Renal cortical epithelial cell (primary cell): ENCODE measurements at regions not wholly inside any gene's neighbourhood (a gene's known extent, or its start where the extent isn't known, plus 50 kb on each side); places are given as distances from the start of the nearest gene placed in this dataset.

ENCODE experiments used
- DNase-seq: peaks from one replicate; pipeline ENCODE4 v3.0.0-alpha.2; 2011; ENCODE audit warnings: low read depth

DNA sequence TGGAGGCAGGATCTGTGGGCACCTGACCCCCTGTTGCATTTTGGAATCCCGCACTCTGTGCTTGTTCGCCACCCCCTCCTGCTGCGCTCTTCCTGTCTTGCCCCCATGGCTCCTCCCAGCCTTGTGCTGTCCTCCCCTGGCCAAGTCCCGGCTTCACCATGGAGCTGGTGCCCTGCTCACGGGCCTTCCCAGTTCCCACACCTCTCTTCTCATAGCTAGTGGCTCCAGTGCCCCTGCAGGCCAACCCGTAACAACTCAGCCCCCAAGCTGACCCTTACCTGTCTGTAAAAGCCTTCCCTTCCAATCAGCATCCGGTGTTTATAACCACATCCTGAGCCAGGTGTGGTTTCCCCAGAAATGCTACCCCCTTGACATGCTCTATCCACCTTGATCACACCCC is 407.7 kb upstream of the C2CD4B start:
- no peak for DNase-seq

DNA sequence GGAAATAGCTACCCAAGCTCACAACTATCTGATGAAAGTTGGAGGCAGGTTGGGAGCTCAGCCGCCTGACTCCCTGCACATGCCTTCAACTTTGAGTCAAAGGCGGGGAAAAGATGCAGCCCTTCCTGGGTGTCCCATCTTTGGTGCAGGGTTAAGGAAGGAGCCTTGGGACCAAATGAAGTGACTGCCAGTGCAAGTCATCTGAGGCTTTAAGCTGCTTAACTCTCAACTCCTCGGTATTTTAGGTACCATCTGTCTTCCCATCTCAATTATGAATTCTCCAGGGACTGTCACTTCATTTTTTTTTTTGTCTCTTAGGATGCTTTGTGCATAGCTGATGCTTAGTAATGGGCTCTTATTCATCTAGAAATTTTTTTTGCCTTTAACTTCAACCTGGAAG is 408.8 kb upstream of the C2CD4B start:
- DNase-seq, result no peak

DNA sequence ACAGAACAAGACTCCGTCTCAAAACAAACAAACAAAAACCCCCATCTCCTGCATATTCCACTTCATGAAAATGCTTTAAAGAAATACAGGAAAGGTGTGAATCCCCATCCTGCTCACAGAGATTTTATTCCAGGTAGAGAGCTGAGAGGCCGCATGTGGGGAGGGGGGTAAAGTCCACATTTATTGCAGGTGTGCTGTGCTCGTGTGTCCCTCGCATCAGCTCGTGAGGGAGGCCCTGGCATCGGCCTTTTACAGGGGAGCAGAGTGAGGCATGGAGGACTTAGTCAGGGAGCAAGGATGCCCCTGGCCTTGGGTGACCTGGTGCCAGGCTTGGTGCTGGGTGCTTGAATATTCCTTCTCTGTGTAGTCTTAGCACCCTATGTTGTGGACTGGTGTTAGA is 413.5 kb upstream of the C2CD4B start:
- DNase-seq, result no peak

DNA sequence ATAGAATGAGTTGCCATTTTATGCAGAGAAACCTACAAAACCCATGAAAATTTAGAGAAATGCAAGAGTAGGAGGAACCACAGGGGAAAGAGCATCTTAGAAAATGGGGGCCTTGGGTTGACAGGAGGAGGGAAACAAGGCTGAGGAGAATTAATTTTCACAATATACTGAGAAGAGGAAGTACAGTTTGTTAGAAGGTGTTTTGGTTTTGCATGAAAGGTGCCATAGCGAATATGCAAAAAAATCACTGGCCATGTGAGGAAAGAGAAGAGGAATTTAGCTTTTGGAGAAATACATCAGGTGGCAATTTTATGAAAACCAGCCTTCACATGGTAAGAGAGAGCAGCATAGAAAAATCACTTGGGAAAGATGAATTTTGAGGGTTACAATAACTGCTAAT is 413.9 kb upstream of the C2CD4B start:
- DNase-seq, result no peak

DNA sequence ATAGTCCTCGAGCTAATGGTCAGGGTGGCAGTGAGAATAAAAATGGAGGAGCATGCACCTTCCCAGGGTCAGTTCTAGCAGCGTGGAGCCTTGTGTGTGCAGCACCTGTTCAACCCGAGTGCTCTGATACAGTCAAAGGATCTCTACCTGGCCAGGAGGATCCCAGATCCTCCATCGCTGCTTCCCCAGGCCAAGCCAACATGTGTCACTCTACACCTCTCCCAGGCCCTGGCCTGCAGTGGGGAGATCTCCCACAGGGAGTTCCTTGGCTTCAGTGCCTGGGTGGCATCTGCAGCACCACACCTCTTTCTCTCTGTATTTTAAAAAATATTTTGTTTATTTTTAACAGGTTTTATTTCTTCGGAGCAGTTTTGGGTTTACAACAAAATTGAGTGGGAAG is 414.8 kb upstream of the C2CD4B start:
- no peak for DNase-seq

DNA sequence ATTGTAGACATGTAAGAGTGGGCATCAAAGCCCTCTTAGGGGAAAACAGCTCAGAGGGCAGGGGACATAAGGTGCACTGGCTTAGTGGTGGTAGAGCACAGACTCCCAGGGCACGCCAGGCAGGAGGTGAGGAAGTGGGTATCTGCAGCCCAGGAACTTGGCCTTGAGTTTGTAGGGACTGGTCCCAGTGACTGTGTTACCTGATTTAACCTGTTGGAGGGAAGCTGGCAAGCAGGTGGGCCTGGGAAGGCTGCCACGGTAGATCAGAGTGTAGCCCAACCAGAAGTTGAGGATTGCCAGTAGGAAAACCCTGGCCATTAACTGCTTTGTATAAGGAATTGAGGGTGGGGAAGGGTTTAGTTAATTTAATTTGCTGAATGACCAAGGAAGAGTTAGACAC is 417.5 kb upstream of the C2CD4B start:
- no peak for DNase-seq

DNA sequence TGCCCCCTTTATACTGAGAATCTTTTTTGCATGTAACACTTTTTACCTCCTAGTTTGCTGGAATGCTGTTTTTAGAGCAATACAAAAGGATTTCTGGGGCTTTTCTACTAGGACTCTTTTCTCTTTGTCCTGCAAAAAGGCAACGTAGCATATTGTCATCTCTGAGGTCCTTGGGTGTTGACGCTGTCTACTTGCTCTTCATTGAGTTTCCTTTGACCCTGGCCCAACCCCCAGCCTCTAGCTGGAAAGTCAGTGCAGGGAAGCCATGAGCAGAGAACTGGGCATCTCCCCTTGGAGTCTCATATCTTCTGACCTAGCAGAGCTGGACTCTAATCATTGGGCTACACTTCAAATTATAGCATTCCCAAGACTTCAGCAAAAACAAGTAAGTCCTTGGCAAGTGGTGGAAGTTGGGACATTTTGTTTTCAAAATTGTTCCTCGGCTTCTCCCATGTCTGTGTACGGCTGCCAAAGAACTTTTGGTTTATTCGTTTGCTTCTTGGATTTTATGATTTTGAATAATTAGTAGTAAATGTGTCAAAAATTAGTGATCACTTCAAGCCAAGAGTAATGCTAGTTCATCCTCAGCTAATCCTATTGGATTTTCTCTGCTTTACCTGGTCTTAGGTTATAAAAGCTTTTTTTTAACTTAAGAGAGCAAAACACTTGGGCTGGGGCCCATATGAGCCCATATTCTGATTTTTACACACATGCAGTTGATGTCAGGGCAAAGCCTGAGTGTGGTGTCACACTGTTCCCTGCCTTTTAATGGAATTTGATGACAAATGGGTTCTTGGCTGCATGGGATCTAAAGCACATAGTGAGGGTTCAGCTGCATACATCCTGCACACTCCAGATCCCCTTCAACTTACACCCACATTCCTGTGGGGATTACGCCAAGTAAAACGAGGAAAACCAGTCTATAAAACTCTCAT is 419.5 kb upstream of the C2CD4B start:
- DNase-seq, result no peak

DNA sequence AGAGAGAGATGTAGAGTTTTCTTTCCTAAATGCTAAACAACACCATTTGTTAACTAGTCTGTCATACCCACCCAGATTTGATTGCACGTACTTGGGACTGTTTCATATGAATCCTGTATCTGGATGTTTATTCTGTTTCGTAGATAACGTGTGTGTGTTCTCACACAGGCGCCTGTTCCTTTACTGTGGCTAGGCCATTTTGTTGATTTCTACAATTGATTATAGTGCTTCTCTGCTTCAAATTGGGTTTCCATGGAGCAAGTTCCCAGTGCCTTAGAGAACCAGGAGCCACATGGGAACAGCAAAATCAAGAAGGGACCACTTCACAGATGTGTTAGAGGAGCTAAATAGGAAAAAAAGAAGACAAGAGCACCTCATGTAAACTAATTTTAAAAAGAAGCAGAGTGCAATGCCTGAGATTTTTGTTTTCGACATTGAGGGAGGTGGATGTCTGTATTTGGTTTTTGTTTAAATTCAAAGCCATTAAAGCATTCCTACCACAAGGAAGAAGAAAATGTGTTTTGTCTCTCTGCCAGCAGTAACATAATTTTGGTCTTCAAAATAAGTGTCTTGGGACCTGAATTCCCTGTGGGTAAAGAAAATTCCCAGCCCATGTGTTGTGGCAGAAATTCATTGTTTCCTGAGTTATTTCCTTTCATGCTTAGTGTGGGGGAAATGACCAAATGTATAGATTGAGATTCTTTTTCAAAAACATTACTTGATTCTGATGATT is 424.0 kb upstream of the C2CD4B start:
- DNase-seq, result peak; percentile 34

DNA sequence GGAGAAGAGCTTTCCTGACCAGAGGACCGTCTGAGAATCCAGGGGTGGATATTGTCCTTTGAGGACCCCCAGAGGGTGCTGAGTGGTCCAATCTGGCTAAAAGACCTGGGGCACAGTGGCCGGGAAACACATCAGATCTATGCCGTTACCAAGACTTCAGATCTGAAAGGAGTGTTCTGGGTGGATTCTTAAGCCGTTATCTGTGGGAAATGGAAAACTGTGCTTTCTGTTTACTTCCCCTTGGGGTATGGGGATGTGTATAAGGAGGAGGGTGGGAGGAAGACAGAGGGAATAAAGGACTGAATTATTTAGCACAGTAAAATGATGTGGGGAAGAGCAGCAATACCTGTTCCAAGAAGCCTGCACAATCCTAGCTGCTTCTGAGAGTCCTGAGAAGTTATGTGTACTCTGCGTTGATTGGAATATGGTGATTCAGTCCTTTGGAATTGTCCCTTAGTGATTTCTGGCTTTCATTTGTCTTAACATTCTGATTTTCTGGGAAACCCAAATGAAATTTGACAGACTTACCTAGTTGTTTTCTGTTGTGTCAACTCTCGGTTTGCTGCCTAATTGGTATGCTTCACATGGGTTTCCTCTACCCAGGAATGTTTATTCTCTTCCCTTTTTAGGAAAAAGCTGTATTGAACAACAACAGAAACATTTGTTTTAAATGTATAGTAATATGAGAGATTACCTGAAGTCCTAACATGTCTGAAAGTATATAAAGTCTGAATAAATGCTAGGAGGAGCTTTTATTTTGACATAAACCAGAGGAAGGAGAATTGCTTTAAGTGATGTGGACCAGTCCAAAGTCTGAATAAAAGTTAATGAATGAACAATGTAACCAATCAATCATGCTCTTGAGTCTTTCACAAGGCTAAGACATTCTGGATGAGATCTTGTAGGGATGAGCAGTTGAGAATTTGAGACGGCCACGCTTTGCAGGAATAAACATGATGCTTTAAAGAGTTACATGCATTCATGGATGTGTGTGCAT is 427.1 kb upstream of the C2CD4B start:
- DNase-seq, result peak; percentile 93

DNA sequence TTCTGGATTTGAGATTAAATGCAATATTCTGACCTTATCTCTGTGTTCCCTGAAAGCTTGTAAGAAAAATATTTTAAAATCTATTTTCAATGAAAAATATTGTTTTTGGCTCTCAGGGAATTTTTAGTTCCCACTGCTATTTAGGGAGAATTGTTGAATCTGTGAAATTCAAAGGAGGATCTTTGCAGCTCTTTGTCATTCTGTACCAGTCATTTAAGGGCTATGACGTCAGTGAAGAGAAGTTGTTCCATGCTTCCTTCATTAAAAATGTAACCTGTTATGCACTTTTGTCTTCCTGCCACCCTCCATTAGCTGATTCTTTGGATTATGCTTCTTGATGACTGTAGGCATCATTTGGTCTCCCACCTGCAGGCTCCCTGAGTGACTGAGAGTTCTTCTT is 427.8 kb upstream of the C2CD4B start:
- no peak for DNase-seq

DNA sequence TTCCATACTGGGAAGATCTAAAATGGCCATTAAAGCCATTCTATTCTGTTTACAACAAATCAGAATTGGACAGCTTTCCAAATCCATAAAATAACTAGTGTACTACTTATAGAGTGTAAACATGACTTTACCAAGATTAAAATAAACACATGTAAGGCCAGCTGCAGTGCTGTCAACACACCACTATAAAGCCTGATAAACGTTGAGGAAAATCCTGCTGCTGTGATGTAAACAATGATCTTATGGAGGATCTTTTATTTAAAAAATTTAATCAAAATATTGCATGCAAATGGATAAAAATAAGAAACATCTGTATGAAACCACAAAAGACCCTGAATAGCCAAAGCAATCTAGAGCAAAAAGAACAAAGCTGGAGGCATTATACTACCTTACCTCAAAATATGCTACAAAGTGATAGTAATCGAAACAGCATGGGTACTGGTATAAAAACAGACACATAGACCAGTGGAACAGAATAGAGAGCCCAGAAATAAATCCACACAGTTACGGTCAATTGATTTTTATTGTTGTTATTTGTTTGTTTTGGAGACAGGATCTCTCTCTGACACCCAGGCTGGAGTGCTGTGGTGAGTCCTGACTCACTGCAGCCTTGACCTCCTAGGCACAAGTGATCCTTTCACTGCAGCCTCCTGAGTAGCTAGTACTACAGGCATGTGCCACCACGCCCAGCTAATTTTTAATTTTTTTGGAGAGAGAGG is 428.8 kb upstream of the C2CD4B start:
- peak; percentile 92 for DNase-seq

DNA sequence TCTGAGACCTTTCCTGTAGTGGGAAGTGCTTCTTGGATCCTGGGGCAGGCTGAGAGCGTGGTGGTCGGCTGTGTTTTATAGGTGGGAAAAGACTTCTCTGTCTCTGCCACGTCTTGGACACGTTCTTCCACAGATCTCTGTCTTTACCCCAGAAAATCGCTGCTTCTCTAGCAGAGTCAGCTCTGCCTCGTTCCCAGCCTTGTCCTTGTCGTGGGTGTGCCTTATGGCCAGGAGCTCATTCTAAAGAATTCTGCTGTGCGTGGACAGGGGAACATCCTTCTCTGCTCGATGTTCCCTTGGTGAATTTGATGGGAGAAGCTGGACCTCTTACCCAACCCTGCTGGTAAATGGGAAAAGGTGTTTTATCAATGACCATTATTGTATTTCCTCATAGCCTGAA is 433.1 kb upstream of the C2CD4B start:
- no peak for DNase-seq

DNA sequence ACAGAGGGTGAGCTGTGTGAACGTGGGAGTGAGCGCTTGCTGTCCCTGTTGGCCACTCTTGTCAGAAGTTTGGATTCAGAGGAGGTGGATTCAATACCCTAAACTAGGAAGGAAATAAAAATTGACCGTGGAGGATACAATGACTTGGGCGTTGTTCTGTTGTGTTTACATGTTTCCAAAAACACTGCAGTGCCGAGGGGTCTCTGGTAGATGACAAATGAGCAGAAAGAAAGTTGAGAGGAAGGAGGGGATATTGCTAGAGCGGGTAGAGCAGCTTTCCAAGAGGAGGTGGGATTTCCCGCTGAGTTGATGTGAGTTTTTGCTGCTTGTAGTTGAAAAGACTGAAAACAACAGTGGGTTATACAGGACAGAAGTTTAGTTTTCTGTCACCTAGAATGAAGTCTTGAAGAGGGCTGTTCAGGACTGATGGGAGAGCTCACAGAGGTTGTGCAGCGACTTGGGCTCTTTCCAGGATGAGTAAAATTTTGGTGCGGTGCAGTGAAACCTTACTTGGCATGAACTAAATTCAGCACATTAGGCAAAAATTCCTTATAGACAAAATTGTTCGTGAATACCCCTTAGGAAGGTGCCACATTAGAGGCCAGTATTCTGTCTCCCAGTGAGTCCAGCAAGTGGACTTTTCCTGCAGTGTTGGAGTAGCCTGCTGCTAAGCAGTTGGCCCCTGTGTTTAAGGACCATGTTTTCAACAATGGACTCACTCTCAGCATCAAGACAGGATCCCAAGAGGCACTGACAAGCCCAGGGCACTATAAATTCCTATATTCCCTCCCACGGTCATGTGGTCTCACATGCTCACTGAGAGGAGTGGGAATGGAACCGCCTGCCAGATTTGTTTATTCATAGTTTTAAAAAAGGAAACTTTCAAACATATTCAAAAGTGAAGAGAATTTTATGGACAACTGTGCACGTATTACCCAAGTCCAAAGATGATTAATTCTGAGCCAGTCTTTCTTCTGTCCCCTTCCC is 435.0 kb upstream of the C2CD4B start:
- no peak for DNase-seq

DNA sequence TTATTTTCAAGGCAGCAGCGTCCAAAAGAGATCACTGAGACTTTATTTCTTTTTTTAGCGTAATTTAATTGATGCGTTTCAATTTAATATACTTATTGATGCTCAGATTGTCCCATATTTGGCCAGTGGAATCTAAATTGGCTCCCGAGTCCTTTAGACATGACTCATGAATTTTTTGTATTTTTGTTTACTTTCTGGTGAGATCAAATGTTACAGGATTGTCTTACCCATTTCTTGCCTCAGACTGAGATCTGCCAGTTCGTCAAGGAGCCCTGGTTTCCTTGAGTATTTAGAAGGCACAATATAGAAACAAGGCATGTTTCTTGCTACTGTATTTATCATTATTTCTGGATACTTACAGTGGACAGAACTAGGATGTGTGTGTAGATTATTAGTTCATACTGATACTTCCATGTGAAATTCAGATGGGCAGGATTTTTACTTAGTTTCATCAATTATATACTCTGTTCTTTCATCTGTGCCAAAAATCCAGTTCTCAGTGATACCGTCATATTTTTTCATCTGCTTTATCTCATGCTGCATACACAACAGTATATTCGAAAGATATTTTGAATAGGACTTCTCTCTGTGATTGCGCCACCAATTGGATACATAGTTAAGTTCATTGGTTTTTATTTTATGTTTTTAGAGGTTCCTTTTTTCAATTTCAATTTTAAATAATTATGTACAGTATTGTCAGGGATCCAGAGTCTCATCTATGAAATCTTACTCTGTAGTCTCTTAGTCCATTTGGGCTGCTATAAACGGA is 436.9 kb upstream of the C2CD4B start:
- DNase-seq, result no peak

DNA sequence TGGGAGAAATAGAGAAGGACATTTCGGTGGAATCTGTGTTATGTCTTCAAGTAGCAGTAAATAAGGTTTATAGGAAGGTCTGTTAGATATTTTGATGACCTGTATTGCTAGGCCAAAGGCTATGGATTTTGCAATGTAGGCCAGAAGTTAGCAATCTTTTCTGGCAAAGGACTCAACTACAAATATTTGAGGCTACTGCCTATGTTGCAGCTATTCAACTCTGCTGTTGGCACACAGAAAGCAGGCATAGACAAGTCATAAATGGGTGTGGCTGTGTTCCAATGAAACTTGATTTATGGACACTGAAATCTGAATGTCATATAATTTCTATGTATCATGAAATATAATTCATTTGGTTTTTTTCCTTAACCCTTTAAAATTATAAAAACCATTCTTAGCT is 438.7 kb upstream of the C2CD4B start:
- peak; percentile 73 for DNase-seq

DNA sequence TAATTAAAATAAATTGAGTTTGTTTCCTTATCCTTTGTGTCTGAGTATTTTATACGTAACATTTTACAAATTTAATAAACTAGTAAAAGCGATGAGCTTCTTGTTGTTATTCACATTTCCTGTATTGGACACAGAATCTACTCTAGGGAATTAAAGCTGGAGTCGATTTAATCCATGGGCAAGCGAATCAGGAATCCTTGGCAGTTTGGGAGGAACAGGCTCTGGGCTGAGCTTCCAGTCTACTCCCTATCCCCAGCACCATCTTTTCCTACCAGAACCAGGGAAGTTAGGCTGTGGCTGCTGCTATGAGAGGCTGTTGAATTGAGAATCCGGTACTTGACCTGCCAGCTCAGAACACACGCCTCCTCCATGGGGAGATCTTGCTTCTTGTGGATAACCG is 437.3 kb upstream of the TPM1 start:
- no peak for DNase-seq

DNA sequence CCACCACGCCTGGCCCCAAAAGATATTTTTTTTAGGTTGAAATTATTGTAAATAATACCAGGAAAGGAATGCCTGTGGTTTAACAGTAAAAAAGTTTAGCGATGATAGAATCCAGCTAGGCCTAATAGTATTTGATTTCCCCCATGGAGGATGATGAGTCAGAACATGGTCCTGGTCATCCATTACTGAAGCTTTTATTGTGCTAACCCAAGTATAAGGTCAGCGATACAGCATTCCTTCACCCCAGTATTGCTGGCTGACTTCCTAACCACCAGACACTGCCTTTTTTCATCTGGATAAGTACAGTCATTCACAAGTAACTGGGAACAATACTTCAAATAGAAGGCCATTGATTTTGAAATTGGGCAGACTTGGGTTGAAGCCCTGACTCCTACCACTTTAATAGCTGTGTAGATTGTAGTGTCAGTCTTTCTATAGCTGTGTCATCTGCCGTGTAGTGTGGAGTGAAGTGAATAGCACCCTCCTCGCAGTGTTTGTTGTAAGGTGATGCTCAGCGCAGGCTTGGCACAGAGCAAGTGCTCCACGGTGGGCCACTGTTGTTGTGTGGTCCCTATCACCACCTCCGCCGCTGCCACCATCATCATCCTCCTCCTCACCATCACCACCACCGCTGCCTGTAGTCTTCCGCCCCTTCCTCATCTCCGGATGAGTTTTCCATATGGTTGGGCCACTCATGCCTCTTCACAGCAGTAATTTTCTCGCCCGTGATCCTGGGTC is 436.0 kb upstream of the TPM1 start:
- peak; percentile 99 for DNase-seq

DNA sequence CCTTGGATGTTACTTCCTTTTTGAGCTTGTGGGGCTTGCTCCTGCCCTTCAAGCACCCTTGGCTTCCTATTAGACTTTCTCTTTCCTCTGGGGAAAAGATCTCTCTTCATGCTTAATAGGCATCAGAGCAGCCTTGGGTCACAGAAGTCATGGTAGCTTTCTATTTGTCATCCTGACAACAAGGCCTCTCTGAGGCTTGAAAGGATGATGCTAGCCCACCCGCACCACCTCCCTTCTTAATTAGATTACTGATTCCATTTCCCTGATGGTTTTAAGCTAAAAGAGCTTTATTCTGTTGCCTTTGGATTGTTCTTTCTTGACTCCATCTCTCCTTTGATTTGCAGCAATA is 435.5 kb upstream of the TPM1 start:
- DNase-seq, result no peak

DNA sequence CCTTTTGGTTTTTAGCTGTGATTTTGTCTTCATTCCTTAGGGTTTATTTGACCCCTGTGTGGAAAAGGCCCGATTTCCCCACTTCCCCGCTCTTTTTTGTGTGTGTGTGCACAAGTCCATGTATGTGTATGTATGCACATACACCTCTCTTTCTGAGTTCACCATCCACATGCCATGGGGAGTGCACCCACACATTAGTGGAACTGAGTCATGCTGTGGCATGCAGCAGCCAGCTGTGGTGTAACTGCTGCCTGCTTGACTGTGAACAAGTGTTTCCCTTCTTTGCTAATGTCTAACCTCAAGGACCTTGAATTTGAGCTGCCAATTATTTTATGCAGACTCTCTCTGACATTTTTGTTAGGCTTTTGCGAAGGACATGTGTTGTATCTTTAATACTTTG is 434.9 kb upstream of the TPM1 start:
- DNase-seq, result peak; percentile 91
